AG04450 (cell line): ENCODE measurements at regions not wholly inside any gene's neighbourhood (a gene's known extent, or its start where the extent isn't known, plus 50 kb on each side); places are given as distances from the start of the nearest gene placed in this dataset.

Source experiments
- CTCF ChIA-PET: fragments of 300-600, 350-600 bp; formaldehyde crosslinking; extraction: SDS; loops from one replicate; lab custom pipeline; 2022; ENCODE audit warnings: antibody characterized with exemption, inconsistent platforms; lab: Charles Lee
- POLR2A ChIA-PET: fragments of 350-600 bp; formaldehyde crosslinking; extraction: SDS; loops from one replicate; lab custom pipeline; 2021; ENCODE audit warnings: antibody characterized with exemption, inconsistent platforms; lab: Yijun Ruan, JAX
- DNase-seq: peaks from one replicate; pipeline ENCODE4 v3.0.0-alpha.2; 2011; ENCODE audit warnings: low read depth, low spot score
- H3K27ac ChIP-seq: one replicate; pipeline ENCODE4 v1.5.1; 2012; ENCODE audit warnings: low read depth, low read length, control low read depth
- H3K27me3 ChIP-seq: one replicate; pipeline ENCODE4 v1.6.0; 2012; ENCODE audit warnings: low read length; ENCODE audit not compliant: control insufficient read depth, insufficient read depth
- H3K4me3 ChIP-seq: 2 replicates; pipeline ENCODE4 v1.5.1; 2011; ENCODE audit warnings: mild to moderate bottlenecking, low read depth, low read length, control low read depth
- H3K9me3 ChIP-seq: 2 replicates; pipeline ENCODE4 v1.5.1; 2012; ENCODE audit warnings: low read length; ENCODE audit not compliant: control insufficient read depth, insufficient read depth
- TF ChIP-seq, protein P1 (sequence below): IDR thresholded peaks from 2 replicates; pipeline ENCODE4 v1.5.1; 2011; ENCODE audit warnings: low read depth, low read length, control low read depth, inconsistent platforms

DNA sequence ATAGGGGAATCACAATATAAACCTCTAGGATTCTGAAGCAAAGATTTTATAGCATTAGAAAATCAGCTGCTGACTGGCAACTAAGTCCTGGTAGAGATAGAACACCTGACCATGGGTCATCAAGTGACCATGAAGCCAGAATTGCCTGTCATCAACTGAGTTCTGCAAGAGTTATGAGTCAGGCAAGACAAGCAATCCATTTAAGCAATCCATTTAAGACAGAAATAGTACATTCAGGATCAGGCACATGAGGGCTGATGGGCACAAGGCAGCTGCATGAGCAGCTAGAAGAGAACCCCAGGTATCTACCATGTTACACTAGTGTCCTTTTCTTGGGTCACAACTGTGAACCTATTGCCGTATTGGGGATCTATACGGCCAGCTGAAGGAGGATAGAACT, 98.9 kb downstream of the SPRY1 start:
- Histone ChIP-seq H3K27me3 (no peaks in the 10 kb centered on the region), H3K4me3 (no peak overlapping the region), H3K9me3 (no peaks in the 10 kb centered on the region), H3K27ac (no peak overlapping the region)
- TF ChIP-seq, protein P1, sequence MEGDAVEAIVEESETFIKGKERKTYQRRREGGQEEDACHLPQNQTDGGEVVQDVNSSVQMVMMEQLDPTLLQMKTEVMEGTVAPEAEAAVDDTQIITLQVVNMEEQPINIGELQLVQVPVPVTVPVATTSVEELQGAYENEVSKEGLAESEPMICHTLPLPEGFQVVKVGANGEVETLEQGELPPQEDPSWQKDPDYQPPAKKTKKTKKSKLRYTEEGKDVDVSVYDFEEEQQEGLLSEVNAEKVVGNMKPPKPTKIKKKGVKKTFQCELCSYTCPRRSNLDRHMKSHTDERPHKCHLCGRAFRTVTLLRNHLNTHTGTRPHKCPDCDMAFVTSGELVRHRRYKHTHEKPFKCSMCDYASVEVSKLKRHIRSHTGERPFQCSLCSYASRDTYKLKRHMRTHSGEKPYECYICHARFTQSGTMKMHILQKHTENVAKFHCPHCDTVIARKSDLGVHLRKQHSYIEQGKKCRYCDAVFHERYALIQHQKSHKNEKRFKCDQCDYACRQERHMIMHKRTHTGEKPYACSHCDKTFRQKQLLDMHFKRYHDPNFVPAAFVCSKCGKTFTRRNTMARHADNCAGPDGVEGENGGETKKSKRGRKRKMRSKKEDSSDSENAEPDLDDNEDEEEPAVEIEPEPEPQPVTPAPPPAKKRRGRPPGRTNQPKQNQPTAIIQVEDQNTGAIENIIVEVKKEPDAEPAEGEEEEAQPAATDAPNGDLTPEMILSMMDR, result no peak
- POLR2A ChIA-PET, result interaction anchor here (0.6 kb wide), 1 partner anchor 98 kb away, joined by 3 read pairs; no protein-coding TSS in a partner anchor
- CTCF ChIA-PET, result interaction anchor here (1.4 kb wide), 1 partner anchor 166 kb away, joined by 3 read pairs; no protein-coding TSS in a partner anchor
- no peak for DNase-seq

GRCh38 chr4:123496421-123496820, 99.8 kb downstream of the SPRY1 start:
- Histone ChIP-seq H3K4me3 (no peak overlapping the region), H3K9me3 (no peaks in the 10 kb centered on the region), H3K27me3 (no peaks in the 10 kb centered on the region), H3K27ac (no peak overlapping the region)
- TF ChIP-seq, protein P1, result no peak
- no peak for DNase-seq
- POLR2A ChIA-PET, result no interaction called here
- CTCF ChIA-PET, result interaction anchor here (1.4 kb wide), 1 partner anchor 165 kb away, joined by 3 read pairs; no protein-coding TSS in a partner anchor

GRCh38 chr4:123497340-123497739, 100.7 kb downstream of the SPRY1 start:
- no peaks in the 10 kb centered on the region for H3K27me3 ChIP-seq
- H3K27ac ChIP-seq, result no peak overlapping the region
- ChIA-PET POLR2A (no interaction called here), CTCF (no interaction called here)
- TF ChIP-seq, protein P1, result no peak
- no peaks in the 10 kb centered on the region for H3K9me3 ChIP-seq
- no peak for DNase-seq
- H3K4me3 ChIP-seq, result no peak overlapping the region

DNA sequence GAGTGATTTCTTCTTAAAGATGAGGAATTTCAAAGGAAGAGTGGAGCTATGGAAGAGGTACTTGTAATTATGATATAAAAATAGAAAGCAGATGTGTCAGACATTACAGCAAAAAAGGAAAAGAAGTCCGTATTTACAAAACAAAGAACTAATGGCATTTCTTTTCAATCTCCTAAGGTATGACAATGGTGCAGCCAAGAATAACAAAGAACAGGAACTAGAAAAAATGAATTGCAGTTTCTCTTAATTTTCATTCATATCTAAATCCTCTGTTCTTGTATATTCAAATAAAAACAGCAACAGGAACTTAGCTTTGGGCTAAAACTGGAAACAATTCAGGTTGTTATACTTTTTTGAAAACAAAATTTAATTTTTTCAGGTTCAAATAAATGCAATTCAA, 105.1 kb downstream of the SPRY1 start:
- no peaks in the 10 kb centered on the region for H3K27me3 ChIP-seq
- ChIA-PET POLR2A (interaction anchor here (0.6 kb wide), 1 partner anchor 263 kb away, joined by 4 read pairs; no protein-coding TSS in a partner anchor), CTCF (no interaction called here)
- no peak overlapping the region for H3K4me3 ChIP-seq
- TF ChIP-seq, protein P1, result no peak
- H3K9me3 ChIP-seq, result no peaks in the 10 kb centered on the region
- H3K27ac ChIP-seq, result no peak overlapping the region
- DNase-seq, result no peak

DNA sequence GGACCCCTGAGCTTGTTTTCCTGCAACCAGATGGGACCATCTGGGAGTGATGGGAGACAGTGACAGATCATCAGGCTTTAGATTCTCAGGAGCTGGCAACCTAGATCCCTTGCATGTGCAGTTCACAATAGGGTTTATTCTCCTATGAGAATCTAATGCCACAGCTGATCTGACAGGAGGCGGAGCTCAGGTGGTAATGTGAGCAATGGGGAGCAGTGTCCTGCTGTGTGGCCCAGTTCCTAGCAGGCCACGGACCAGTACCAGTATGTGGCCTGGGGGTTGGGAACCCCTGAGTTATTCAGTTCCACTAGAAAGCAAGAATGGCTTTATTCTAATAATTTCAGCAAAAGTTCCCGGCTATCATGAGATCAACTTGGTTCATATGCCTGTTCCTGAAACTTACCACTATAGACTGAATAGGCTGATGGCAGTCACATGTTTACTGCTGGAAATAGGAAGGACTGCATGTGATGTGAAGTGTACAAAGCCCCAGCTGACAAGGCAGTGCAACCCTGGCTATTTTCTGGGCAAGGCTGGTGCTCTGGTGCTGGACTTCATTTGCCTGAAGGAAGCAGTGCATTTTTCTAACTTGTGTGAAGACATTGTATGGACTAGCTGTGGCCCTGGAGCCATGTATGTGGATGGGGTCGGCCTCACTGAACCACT, 107.2 kb downstream of the SPRY1 start:
- H3K4me3 ChIP-seq, result no peak overlapping the region
- POLR2A ChIA-PET, result no interaction called here
- no peaks in the 10 kb centered on the region for H3K27me3 ChIP-seq
- H3K9me3 ChIP-seq, result no peaks in the 10 kb centered on the region
- TF ChIP-seq, protein P1, result no peak
- H3K27ac ChIP-seq, result no peak overlapping the region
- no peak for DNase-seq
- CTCF ChIA-PET, result no interaction called here
